ENCODE measurements at regions not wholly inside any gene's neighbourhood (a gene's known extent, or its start where the extent isn't known, plus 50 kb on each side); places are given as distances from the start of the nearest gene placed in this dataset.
"Not testable (repeated sequence)": the region's sequence is repeated elsewhere in the genome, so short reads cannot be mapped to it uniquely, and the experiment has no call there.

DNA sequence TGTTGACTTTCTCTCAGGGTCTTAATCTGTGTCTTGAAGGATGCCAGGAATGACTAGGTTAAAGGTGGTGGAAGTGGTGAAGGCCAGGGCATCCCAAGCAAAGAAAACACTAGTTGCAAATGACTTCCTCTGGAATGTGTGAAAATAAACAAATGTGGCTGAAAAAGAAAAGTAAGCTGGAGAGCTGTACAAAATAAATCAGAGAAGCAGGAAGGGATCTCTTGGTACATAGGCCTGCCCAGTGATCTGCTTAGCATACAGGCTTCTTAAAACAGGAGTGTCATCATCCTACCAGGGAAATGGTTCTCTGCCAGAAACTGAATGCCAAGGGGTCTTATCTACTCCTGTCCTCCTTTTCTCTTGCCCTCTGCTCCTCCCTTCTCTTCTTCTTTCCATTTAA lies 1616.0 kb downstream of the KHDRBS2 start:
- intact Hi-C loops (cut with DNase I), result no loop called here
- Histone ChIP-seq H3K27ac (no peak overlapping the region), H3K36me3 (no peaks in the 10 kb centered on the region), H3K4me1 (replicated peaks) (no peaks in the 10 kb centered on the region), H3K4me3 (no peak overlapping the region), H3K9me3 (no peaks in the 10 kb centered on the region), H3K27me3 (replicated peaks; ENCODE audit: insufficient read depth) (no peaks in the 10 kb centered on the region)
- DNase-seq (ENCODE audit: low spot score), result no peak
- TF ChIP-seq POLR2AphosphoS5 (IDR thresholded peaks at IDR 0.05) (no peak), POLR2A (IDR thresholded peaks at IDR 0.05) (no peak)
- TF ChIP-seq, protein P1, sequence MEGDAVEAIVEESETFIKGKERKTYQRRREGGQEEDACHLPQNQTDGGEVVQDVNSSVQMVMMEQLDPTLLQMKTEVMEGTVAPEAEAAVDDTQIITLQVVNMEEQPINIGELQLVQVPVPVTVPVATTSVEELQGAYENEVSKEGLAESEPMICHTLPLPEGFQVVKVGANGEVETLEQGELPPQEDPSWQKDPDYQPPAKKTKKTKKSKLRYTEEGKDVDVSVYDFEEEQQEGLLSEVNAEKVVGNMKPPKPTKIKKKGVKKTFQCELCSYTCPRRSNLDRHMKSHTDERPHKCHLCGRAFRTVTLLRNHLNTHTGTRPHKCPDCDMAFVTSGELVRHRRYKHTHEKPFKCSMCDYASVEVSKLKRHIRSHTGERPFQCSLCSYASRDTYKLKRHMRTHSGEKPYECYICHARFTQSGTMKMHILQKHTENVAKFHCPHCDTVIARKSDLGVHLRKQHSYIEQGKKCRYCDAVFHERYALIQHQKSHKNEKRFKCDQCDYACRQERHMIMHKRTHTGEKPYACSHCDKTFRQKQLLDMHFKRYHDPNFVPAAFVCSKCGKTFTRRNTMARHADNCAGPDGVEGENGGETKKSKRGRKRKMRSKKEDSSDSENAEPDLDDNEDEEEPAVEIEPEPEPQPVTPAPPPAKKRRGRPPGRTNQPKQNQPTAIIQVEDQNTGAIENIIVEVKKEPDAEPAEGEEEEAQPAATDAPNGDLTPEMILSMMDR (IDR thresholded peaks at IDR 0.05), result no peak

DNA sequence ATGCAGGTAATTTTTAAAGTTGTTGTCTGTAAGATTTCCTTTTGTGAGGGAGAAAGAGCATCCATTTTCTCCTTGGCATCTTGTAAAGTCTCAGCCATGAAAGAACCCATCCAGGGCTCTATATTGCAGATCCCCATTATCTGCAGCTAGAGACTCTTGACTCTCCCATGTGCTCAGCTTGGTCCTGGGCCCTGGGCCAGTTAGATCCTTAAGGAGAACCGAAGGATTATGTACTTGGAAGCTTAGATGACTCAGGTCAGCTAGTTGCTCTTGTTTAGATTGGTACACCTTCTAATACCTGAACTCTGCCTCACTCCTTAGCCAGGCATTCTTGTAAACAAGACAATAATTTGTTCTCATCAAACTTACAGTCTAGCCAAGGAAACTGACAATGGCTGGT lies 1617.6 kb downstream of the KHDRBS2 start:
- 62% methylated on average over 1 of the region's 1 CpG for WGBS
- TF ChIP-seq POLR2A (IDR thresholded peaks at IDR 0.05), result no peak
- no peak for TF ChIP-seq POLR2AphosphoS5 (IDR thresholded peaks at IDR 0.05)
- TF ChIP-seq, protein P1 (IDR thresholded peaks at IDR 0.05), result no peak
- no peak overlapping the region for H3K4me3 ChIP-seq
- intact Hi-C loops (cut with DNase I), result no loop called here
- H3K4me1 ChIP-seq (replicated peaks), result no peaks in the 10 kb centered on the region
- no peak for DNase-seq (ENCODE audit: low spot score)
- H3K27ac ChIP-seq, result no peak overlapping the region
- H3K36me3 ChIP-seq, result no peaks in the 10 kb centered on the region
- H3K9me3 ChIP-seq, result no peaks in the 10 kb centered on the region
- no peaks in the 10 kb centered on the region for H3K27me3 ChIP-seq (replicated peaks; ENCODE audit: insufficient read depth)

DNA sequence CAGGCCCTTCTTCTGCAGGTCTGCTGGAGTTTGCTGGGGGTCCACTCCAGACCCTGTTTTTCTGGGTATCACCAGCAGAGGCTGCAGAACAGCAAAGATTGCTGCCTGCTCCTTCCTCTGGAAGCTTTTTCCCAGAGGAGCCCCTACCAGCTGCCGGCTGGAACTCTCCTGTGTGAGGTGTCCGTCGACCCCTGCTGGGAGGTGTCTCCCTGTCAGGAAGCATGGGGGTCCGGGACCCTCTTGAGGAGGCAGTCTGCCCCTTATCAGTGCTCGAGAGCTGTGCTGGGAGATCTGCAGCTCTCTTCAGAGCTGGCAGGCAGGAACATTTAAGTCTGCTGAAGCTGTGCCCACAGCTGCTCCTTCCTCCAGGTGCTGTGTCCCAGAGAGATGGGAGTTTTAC lies 1622.8 kb downstream of the KHDRBS2 start:
- intact Hi-C loops (cut with DNase I); H3K4me1 ChIP-seq (replicated peaks); H3K27me3 ChIP-seq (replicated peaks; ENCODE audit: insufficient read depth); DNase-seq (ENCODE audit: low spot score); H3K36me3 ChIP-seq; H3K27ac ChIP-seq; H3K9me3 ChIP-seq; H3K4me3 ChIP-seq: not testable (repeated sequence)
- WGBS, result 98% methylated on average over 5 of the region's 5 CpGs

GRCh38 chr6:60643870-60644269 lies 1642.2 kb downstream of the KHDRBS2 start:
- Histone ChIP-seq H3K4me3 (no peak overlapping the region), H3K4me1 (replicated peaks) (no peaks in the 10 kb centered on the region), H3K27ac (no peak overlapping the region), H3K36me3 (no peaks in the 10 kb centered on the region), H3K9me3 (no peaks in the 10 kb centered on the region), H3K27me3 (replicated peaks; ENCODE audit: insufficient read depth) (no peaks in the 10 kb centered on the region)
- whole genome bisulfite sequencing, result 73% methylated on average over 1 of the region's 1 CpG
- intact Hi-C loops (cut with DNase I), result no loop called here
- DNase-seq (ENCODE audit: low spot score), result no peak
- TF ChIP-seq, protein P1 (IDR thresholded peaks at IDR 0.05), result no peak
- TF ChIP-seq POLR2AphosphoS5 (IDR thresholded peaks at IDR 0.05) (no peak), POLR2A (IDR thresholded peaks at IDR 0.05) (no peak)

DNA sequence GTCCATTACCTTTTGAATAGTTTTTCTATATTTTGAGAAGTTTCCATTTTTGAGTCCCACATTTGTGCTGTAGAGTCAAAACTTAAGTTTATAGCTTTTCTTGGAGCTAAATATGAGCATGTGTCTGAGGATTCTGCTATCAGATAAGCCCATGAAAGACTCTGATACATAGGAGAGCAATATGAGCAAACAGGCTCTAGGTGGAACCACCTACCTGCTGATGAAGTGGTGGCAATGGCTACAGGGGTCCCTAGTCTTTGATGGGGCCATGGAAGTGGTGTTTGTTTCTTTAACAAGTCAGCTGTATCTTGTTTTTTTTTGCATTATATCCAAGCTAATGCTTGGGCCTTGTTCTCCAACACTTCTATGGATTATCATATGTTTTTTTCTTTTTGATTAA lies 1646.8 kb downstream of the KHDRBS2 start:
- H3K27me3 ChIP-seq (replicated peaks; ENCODE audit: insufficient read depth); H3K36me3 ChIP-seq; intact Hi-C loops (cut with DNase I); H3K4me1 ChIP-seq (replicated peaks); H3K4me3 ChIP-seq; H3K9me3 ChIP-seq; H3K27ac ChIP-seq; DNase-seq (ENCODE audit: low spot score): not testable (repeated sequence)

Measured in prostate gland (tissue), 2 donors.